Cardiac muscle cell (in vitro differentiated cells and primary cell): ENCODE measurements at regions not wholly inside any gene's neighbourhood (a gene's known extent, or its start where the extent isn't known, plus 50 kb on each side); places are given as distances from the start of the nearest gene placed in this dataset.

Source experiments
- DNase-seq, 2 donors: peaks; one replicate each; pipeline versions ENCODE4 v3.0.0 to v3.0.0-alpha.2; 2010 to 2017; ENCODE audit warnings: low read depth in 1 of 2, low spot score in 1 of 2
- H3K27ac ChIP-seq: fragments of 200-600 bp; sonication (generic); 2 replicates; pipeline ENCODE4 v1.5.1; 2016
- H3K27me3 ChIP-seq: fragments of 200-600 bp; sonication (generic); 2 replicates; pipeline ENCODE4 v1.6.0; 2016; ENCODE audit warnings: control low read depth
- H3K36me3 ChIP-seq: fragments of 200-600 bp; sonication (generic); 2 replicates; pipeline ENCODE4 v1.5.1; 2016; ENCODE audit warnings: control low read depth
- H3K4me1 ChIP-seq: fragments of 200-600 bp; sonication (generic); 2 replicates; pipeline ENCODE4 v1.8.1; 2017; ENCODE audit warnings: low read depth, mild to moderate bottlenecking, mixed run types
- H3K4me3 ChIP-seq: fragments of 200-600 bp; sonication (generic); 2 replicates; pipeline ENCODE4 v1.5.1; 2016; ENCODE audit warnings: mild to moderate bottlenecking
- H3K9me3 ChIP-seq: fragments of 200-600 bp; sonication (generic); 2 replicates; pipeline ENCODE4 v1.5.1; 2017; ENCODE audit warnings: low read depth, mild to moderate bottlenecking, control low read depth
- CTCF ChIP-seq: IDR thresholded peaks from 2 replicates; pipeline ENCODE4 v1.5.1; 2012; ENCODE audit warnings: low read depth, mild to moderate bottlenecking, low read length

DNA sequence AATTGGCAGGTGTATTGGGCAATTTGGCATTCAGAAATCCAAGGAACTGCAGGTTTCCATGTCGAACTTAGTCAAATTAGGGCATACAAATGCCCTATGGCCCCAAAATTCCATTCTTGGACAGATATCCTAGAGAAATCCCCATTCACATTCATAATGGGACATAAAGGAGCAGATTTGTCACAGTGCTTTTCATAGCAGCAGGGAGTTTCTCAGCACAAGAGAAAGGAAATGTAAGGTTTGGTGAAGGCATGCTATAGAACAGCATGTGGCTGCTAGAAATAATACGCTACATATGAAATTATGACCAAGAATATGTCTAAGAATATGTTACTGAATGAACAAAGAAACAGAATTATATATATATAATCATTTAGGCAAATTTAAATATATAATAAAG, 437.5 kb upstream of the BOD1L1 start:
- Histone ChIP-seq H3K36me3 (no peaks in the 10 kb centered on the region), H3K4me1 (no peaks in the 10 kb centered on the region), H3K27ac (no peak overlapping the region), H3K9me3 (no peaks in the 10 kb centered on the region), H3K4me3 (no peak overlapping the region), H3K27me3 (no peaks in the 10 kb centered on the region)
- DNase-seq = no peak
- TF ChIP-seq CTCF = no peak

DNA sequence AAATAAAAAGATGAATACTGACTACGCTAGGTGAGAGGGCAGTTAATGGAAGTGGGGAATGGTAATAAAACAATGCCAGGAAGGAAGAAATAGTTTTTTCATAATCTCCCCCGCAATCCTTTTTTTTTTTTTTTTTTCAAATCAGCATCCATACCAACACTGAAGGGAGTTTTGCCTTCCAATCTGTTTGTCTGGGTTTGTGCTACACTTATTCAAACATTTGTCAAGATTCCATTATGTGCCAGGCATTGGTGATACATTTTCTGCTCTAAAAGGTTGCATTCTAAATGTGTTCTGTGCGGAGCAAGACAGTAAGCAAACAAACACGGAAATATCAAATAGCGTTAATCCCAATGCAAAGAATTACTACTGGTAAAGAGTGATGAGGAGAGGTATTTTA, 437.9 kb upstream of the BOD1L1 start:
- Histone ChIP-seq H3K9me3 (no peaks in the 10 kb centered on the region), H3K27me3 (no peaks in the 10 kb centered on the region), H3K4me3 (no peak overlapping the region), H3K27ac (no peak overlapping the region), H3K4me1 (no peaks in the 10 kb centered on the region), H3K36me3 (no peaks in the 10 kb centered on the region)
- TF ChIP-seq CTCF = no peak
- no peak for DNase-seq

DNA sequence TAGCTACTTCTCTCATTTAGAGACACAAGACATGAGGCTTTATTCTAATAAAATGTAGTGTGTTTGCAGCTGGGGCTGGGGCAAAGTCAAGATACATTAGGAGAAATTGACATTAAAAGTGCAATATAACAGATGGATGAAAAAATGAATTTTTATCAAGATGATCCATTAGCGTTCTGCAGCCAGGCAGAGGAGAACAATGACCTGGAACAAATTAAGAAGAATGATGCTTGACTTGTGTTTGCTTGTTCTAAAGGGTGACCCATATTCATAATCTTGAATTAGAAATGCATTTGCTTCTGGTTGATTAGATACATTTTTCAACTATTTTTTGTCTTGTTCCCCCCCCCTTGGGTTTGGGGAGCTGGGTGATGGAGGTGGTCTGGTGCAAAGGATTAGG, 439.5 kb upstream of the BOD1L1 start:
- Histone ChIP-seq H3K4me1 (no peaks in the 10 kb centered on the region), H3K4me3 (no peak overlapping the region), H3K27me3 (no peaks in the 10 kb centered on the region), H3K27ac (no peak overlapping the region), H3K9me3 (no peaks in the 10 kb centered on the region), H3K36me3 (no peaks in the 10 kb centered on the region)
- no peak for TF ChIP-seq CTCF
- no peak for DNase-seq

GRCh38 chr4:14069886-14070285, 442.4 kb upstream of the BOD1L1 start:
- Histone ChIP-seq H3K4me3 (no peak overlapping the region), H3K36me3 (no peaks in the 10 kb centered on the region), H3K27me3 (no peaks in the 10 kb centered on the region), H3K9me3 (no peaks in the 10 kb centered on the region), H3K27ac (no peak overlapping the region), H3K4me1 (no peaks in the 10 kb centered on the region)
- no peak for DNase-seq
- no peak for TF ChIP-seq CTCF

DNA sequence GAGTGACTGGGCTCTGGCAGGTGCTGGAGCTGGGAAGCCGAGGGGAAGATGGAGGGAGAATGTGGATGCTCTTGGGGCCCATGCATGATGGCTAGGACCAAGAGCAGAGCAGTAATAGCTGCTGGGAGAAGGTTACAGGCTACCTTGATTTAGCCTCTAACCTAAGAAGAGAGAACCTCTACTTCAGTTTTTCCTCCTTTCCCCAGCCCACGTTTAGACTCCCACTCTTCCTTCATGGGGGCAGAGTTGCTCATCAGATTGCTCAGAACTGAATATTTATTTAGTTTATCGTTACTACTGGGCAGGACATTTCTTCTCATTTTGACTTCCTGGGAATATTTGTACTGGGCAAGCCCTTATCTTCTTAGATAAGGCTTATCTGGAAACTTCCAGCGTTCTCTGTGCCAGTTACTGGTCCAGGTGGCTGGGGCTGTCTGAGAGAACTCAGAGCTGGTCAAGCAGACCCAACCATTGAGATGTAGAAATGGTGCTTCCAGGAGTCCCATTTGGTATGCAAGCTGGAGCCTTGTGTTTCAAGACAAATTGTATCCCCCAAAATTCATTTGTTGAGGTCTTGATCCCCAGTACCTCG, 442.9 kb upstream of the BOD1L1 start:
- no peak for TF ChIP-seq CTCF
- H3K27ac ChIP-seq = no peak overlapping the region
- no peak for DNase-seq
- no peaks in the 10 kb centered on the region for H3K27me3 ChIP-seq
- no peak overlapping the region for H3K4me3 ChIP-seq
- H3K36me3 ChIP-seq = no peaks in the 10 kb centered on the region
- H3K4me1 ChIP-seq = no peaks in the 10 kb centered on the region
- H3K9me3 ChIP-seq = no peaks in the 10 kb centered on the region

- Histone ChIP-seq H3K27ac (no peak overlapping the region), H3K4me1 (no peaks in the 10 kb centered on the region), H3K9me3 (no peaks in the 10 kb centered on the region), H3K36me3 (no peaks in the 10 kb centered on the region), H3K27me3 (no peaks in the 10 kb centered on the region), H3K4me3 (no peak overlapping the region)
- no peak for DNase-seq
- no peak for TF ChIP-seq CTCF
Observed at GRCh38 chr4:14072506-14072905, 445.0 kb upstream of the BOD1L1 start.
